Ovary (tissue), 3 donors: ENCODE measurements at regions not wholly inside any gene's neighbourhood (a gene's known extent, or its start where the extent isn't known, plus 50 kb on each side); places are given as distances from the start of the nearest gene placed in this dataset.

Experiments
- EP300 ChIP-seq: sonication (generic); formaldehyde crosslinking; IDR thresholded peaks from one replicate; pipeline ENCODE4 v1.6.1; 2017; ENCODE audit warnings: antibody characterized with exemption
- POLR2A ChIP-seq: fragments of 450-650 bp; IDR thresholded peaks from one replicate; pipeline ENCODE4 v1.6.1; 2017; ENCODE audit warnings: antibody characterized with exemption, mild to moderate bottlenecking, moderate library complexity
- TF ChIP-seq, protein P1 (sequence below), 3 donors: fragments of 450-650 bp in 2 of 3; fragments of 200-600 bp in 1 of 3; IDR thresholded peaks; one replicate each; pipeline versions ENCODE4 v1.5.1 to v1.8.0; 2016 to 2022; ENCODE audit warnings: antibody characterized with exemption in 3 of 3, mild to moderate bottlenecking in 1 of 3
- donor health status: DM: no; HTN: no; CAD: no.

DNA sequence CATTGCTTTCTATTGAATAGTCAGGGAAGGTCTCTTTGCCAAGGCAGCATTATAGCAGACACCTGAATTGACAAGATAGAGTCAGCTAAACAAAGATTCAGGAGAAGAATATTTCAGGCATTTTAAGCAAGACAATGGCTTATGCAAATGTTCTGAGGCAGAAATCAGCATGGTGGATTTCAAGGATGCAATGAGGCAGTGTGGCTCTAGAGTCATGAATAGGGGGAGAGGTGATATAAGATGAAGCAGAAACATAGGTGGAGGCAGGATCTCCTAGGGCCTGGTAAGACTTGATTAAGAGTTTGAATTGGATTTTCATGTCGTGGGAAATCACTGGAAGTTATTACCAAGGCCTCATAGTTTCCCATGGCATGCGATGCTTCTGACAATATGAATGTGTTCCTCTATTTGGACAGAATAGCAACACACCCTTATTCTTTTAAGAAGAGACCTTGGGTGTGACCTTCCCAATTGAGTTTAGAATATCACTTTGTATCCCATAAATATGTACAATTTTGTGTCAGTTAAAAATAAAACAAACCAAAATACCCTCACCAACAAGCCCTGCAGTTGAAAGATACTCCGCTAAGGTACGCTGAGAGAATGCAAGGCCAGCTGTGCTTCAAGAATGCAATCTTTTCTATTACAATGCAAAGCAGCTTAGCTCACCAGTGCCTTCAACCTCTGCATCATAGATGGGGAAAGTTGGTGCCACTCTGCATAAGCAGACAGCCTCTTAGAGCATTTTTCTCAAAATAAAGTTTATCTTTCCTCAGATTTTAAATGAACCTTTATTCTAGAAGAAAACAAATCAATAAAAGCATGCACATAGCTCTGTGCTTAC is 139.6 kb upstream of the SALL1 start:
- TF ChIP-seq, protein P1, sequence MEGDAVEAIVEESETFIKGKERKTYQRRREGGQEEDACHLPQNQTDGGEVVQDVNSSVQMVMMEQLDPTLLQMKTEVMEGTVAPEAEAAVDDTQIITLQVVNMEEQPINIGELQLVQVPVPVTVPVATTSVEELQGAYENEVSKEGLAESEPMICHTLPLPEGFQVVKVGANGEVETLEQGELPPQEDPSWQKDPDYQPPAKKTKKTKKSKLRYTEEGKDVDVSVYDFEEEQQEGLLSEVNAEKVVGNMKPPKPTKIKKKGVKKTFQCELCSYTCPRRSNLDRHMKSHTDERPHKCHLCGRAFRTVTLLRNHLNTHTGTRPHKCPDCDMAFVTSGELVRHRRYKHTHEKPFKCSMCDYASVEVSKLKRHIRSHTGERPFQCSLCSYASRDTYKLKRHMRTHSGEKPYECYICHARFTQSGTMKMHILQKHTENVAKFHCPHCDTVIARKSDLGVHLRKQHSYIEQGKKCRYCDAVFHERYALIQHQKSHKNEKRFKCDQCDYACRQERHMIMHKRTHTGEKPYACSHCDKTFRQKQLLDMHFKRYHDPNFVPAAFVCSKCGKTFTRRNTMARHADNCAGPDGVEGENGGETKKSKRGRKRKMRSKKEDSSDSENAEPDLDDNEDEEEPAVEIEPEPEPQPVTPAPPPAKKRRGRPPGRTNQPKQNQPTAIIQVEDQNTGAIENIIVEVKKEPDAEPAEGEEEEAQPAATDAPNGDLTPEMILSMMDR (IDR thresholded peaks at IDR 0.05), result no peak
- TF ChIP-seq POLR2A (no peak), EP300 (no peak)
